Keratinocyte (primary cell): ENCODE measurements at regions not wholly inside any gene's neighbourhood (a gene's known extent, or its start where the extent isn't known, plus 50 kb on each side); places are given as distances from the start of the nearest gene placed in this dataset.

Experiments
- CTCF ChIP-seq, 3 experiments: IDR thresholded peaks in 1 of 3; conservative IDR thresholded peaks in 1 of 3; optimal IDR thresholded peaks in 1 of 3; 2 replicates in 2 of 3; 3 replicates in 1 of 3; pipeline versions ENCODE3 to v1.5.1; 2011; ENCODE audit warnings: low read length in 3 of 3, mild to moderate bottlenecking in 3 of 3, moderate library complexity in 2 of 3, control low read depth in 1 of 3, inconsistent platforms in 1 of 3; ENCODE audit not compliant: insufficient read depth in 2 of 3; ENCODE audit errors: extremely low read depth in 1 of 3
- EZH2 ChIP-seq: IDR thresholded peaks from one replicate; pipeline ENCODE4 v1.6.1; 2012; ENCODE audit warnings: inconsistent platforms, mild to moderate bottlenecking, low read length, moderate library complexity

- no peak for TF ChIP-seq CTCF (optimal IDR thresholded peaks at IDR 0.05 in 1 of 3, IDR thresholded peaks at IDR 0.05 in 1 of 3, conservative IDR thresholded peaks at IDR 0.05 in 1 of 3; ENCODE audit: extremely low read depth in 1 of 3, insufficient read depth in 2 of 3, low read length in 3 of 3)
- no peak for TF ChIP-seq EZH2
Measured at GRCh38 chr7:13028036-13028824, 340.8 kb downstream of the ARL4A start.
